OCI-LY7 (cell line): ENCODE measurements at regions not wholly inside any gene's neighbourhood (a gene's known extent, or its start where the extent isn't known, plus 50 kb on each side); places are given as distances from the start of the nearest gene placed in this dataset.

ENCODE experiments used
- CTCF ChIP-seq: fragments of 200-600 bp; sonication (generic); conservative IDR thresholded peaks from 2 replicates; pipeline ENCODE4 v1.5.1; 2014; ENCODE audit warnings: mild to moderate bottlenecking, antibody characterized with exemption, low read length, moderate library complexity, mixed read lengths
- EZH2phosphoT487 ChIP-seq: fragments of 200-600 bp; sonication (generic); IDR thresholded peaks from 2 replicates; pipeline ENCODE4 v1.6.1; 2018; ENCODE audit warnings: low read depth, borderline replicate concordance, mild to moderate bottlenecking, mixed run types, antibody characterized with exemption, low read length, moderate library complexity, mixed read lengths

- no peak for TF ChIP-seq CTCF
- no peak for TF ChIP-seq EZH2phosphoT487
Measured at GRCh38 chr17:65417406-65418221, 143.8 kb downstream of the AXIN2 start.
